SKM-1 (cell line): ENCODE measurements at regions not wholly inside any gene's neighbourhood (a gene's known extent, or its start where the extent isn't known, plus 50 kb on each side); places are given as distances from the start of the nearest gene placed in this dataset.
"Not testable (repeated sequence)": the region's sequence is repeated elsewhere in the genome, so short reads cannot be mapped to it uniquely, and the experiment has no call there.

ENCODE experiments used
- DNase-seq: peaks from one replicate; lab custom pipeline; 2025; ENCODE audit not compliant: unreplicated experiment; lab: John Stamatoyannopoulos, UW

- no peak for DNase-seq
Observed at GRCh38 chr13:91242652-91243051, 104.8 kb upstream of the MIR17HG start.

GRCh38 chr13:91245288-91245687 is 102.2 kb upstream of the MIR17HG start:
- DNase-seq: no peak

GRCh38 chr13:91247768-91248167 is 99.7 kb upstream of the MIR17HG start:
- no peak for DNase-seq

- no peak for DNase-seq
Observed at GRCh38 chr13:91248249-91248648, 99.2 kb upstream of the MIR17HG start.

GRCh38 chr13:91249370-91249769 is 98.1 kb upstream of the MIR17HG start:
- no peak for DNase-seq

- DNase-seq: no peak
Observed at GRCh38 chr13:91249861-91250260, 97.6 kb upstream of the MIR17HG start.

GRCh38 chr13:91251573-91251972 is 95.9 kb upstream of the MIR17HG start:
- DNase-seq: not testable (repeated sequence)

- DNase-seq: no peak
Observed at GRCh38 chr13:91264484-91264883, 83.0 kb upstream of the MIR17HG start.

- no peak for DNase-seq
Observed at GRCh38 chr13:91269237-91269636, 78.2 kb upstream of the MIR17HG start.

GRCh38 chr13:91270031-91270430 is 77.5 kb upstream of the MIR17HG start:
- no peak for DNase-seq

- no peak for DNase-seq
Observed at GRCh38 chr13:91272235-91272777, 75.2 kb upstream of the MIR17HG start.

GRCh38 chr13:91273675-91274074 is 73.8 kb upstream of the MIR17HG start:
- DNase-seq: no peak

- DNase-seq: no peak
Observed at GRCh38 chr13:91277013-91277676, 70.3 kb upstream of the MIR17HG start.

- no peak for DNase-seq
Observed at GRCh38 chr13:91278291-91278690, 69.2 kb upstream of the MIR17HG start.

GRCh38 chr13:91278888-91279287 is 68.6 kb upstream of the MIR17HG start:
- peak; percentile 29 for DNase-seq

- DNase-seq: no peak
Observed at GRCh38 chr13:91280801-91281200, 66.7 kb upstream of the MIR17HG start.

- DNase-seq: no peak
Observed at GRCh38 chr13:91284335-91284734, 63.2 kb upstream of the MIR17HG start.

GRCh38 chr13:91286317-91286716 is 61.2 kb upstream of the MIR17HG start:
- no peak for DNase-seq

GRCh38 chr13:91291078-91291477 is 56.4 kb upstream of the MIR17HG start:
- DNase-seq: no peak

- DNase-seq: no peak
Observed at GRCh38 chr13:91292630-91293221, 54.8 kb upstream of the MIR17HG start.

- DNase-seq: no peak
Observed at GRCh38 chr13:91295712-91296410, 51.6 kb upstream of the MIR17HG start.

GRCh38 chr13:91297503-91297902 is 50.0 kb upstream of the MIR17HG start:
- DNase-seq: no peak
